SKM-1 (cell line): ENCODE measurements at regions not wholly inside any gene's neighbourhood (a gene's known extent, or its start where the extent isn't known, plus 50 kb on each side); places are given as distances from the start of the nearest gene placed in this dataset.
"Not testable (repeated sequence)": the region's sequence is repeated elsewhere in the genome, so short reads cannot be mapped to it uniquely, and the experiment has no call there.

Experiments
- DNase-seq: peaks from one replicate; lab custom pipeline; 2025; ENCODE audit not compliant: unreplicated experiment; lab: John Stamatoyannopoulos, UW

- DNase-seq = no peak
Observed at GRCh38 chr5:33203931-33204330, 236.8 kb upstream of the TARS1 start.

DNA sequence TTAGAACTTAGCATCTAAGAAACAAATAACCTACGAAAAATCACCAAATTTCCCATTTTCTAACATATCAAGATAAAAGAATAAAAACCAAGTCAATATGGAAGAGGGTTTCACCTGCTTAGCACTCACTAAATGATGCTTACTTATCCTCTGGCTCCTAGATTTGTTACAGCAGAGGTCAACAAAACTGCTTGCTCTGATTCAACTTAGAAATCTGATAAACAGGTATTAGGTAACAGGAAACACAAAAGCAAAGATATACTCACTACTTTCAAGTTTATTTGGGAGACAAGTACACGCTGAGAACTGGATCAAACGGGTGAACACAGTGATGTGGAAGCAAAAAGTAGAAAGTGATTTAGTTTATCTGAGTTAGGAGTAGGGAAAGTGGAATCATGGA is 235.7 kb upstream of the TARS1 start:
- no peak for DNase-seq

GRCh38 chr5:33205727-33206410 is 234.9 kb upstream of the TARS1 start:
- DNase-seq = no peak

GRCh38 chr5:33206962-33207506 is 233.7 kb upstream of the TARS1 start:
- no peak for DNase-seq

DNA sequence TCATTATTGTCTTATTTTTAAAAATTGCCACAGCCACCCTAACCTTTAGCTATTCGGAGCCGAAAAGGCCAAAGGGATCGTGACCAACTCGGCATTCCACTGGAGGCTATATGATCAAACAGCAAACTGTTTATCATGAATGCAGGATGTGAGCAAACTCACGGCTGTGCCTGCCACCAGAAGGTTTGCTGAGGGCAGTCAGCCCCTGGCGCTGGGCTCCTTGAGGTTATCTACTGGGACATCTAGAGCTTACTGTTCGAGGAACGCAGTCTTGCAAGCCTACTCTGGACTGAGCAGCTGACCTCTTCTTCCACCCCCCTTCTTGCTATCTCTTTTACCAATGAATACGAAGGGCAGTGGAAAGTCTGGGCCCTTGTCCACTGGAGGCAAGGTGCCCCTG is 231.5 kb upstream of the TARS1 start:
- DNase-seq = no peak

DNA sequence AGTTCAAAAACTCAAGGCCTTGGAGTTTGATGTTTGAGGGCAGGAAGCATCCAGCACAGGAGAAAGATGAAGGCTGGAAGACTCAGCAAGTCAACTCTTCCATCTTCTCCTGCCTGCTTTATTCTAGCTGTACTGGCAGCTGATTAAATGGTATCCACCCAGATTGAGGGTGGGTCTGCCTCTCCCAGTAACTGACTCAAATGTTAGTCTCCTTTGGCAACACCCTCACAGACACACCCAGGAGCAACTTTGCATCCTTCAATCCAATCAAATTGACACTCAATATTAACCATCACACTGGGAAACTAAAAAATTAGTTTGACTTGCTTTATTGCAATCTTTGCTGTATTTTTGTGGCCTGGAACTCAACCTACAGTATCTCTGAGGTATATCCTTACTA is 230.5 kb upstream of the TARS1 start:
- DNase-seq = not testable (repeated sequence)

DNA sequence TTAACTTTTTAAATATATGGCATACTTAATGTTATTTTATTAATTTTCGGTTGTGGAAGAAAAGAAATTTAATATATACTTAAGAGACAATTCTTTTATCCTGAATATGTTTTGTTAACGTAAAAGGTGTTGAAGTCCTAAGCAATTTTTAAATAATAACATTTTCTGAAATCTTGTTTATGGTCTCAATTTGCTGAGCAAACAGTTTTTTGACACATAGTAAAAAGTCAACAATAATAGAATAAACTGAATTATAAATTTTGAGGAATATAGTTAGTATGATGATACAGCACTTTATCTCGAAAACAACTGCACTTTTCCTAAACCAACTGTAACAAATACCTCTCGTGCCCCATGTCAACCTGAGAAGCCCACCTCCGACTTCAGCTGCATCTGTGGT is 229.8 kb upstream of the TARS1 start:
- DNase-seq = no peak

DNA sequence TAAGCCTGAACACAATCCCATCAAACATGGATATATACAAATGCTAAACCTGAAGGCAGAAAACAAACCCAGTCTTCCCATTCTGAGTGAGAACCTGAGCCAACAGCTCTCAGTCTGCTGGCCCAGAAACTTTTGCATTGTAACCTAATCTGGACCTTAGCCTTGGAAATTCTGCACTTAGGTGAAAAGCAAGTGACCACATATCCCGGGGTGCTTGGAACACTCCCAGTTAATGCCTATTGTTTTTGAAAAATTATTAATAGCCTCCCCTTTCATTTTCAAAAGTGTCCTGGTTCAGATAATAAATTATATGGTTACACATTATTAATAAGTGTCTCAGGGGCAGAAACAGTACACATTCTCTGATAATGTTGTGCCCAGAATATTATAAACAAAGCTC is 228.3 kb upstream of the TARS1 start:
- no peak for DNase-seq

- no peak for DNase-seq
Observed at GRCh38 chr5:33212900-33213299, 227.9 kb upstream of the TARS1 start.

- no peak for DNase-seq
Observed at GRCh38 chr5:33223563-33224284, 217.0 kb upstream of the TARS1 start.

DNA sequence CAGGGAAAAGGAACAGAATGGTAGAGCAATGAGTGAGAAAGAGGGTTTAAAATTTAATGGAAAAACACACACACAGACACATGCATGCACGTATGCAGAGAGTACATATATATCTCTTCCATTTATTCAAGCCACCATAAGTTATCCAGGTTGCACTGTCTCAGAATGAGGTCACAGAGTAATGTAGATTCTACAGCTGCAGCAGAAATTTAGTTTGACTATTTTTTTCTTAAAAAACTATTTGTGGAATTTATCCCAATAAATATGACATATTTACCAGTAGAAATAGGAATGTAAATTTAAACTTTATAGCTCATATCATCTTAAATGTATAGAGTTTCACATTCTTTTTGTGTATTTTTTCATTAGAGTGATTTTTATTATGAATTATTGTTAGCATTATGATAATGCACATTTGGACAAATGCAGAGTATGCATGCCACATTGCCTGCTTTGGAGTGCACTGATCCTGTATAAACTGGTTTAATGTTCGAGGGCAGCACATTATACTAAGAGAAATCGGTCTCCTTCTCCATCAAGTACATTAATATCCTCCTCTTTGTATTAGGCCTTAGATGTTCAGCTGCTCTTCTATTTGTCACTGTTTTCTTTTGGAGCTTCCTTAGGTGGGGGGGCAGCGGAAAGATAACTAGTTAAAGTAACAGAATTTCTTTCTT is 216.3 kb upstream of the TARS1 start:
- DNase-seq = no peak

DNA sequence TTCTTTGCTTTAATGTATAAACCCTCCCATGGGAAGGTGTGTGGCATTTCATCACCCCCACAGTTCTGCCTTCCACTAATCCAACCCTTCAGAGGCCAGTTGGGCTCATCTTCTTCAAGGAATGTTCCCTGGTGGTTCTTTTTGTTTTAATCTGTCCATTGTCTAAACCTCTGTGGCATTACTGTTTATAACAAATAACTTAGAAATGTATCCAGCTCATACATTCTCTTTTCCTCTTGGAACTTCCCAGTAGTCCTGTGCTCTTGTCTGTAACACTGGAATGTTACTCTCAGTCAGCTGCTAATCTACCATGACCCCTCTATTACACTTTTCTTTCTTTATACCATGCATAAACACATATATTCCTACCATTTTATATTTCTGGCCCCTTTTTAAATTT is 213.5 kb upstream of the TARS1 start:
- no peak for DNase-seq

GRCh38 chr5:33227746-33228145 is 213.0 kb upstream of the TARS1 start:
- DNase-seq = no peak

- no peak for DNase-seq
Observed at GRCh38 chr5:33228149-33228548, 212.6 kb upstream of the TARS1 start.

- no peak for DNase-seq
Observed at GRCh38 chr5:33229216-33229615, 211.5 kb upstream of the TARS1 start.

DNA sequence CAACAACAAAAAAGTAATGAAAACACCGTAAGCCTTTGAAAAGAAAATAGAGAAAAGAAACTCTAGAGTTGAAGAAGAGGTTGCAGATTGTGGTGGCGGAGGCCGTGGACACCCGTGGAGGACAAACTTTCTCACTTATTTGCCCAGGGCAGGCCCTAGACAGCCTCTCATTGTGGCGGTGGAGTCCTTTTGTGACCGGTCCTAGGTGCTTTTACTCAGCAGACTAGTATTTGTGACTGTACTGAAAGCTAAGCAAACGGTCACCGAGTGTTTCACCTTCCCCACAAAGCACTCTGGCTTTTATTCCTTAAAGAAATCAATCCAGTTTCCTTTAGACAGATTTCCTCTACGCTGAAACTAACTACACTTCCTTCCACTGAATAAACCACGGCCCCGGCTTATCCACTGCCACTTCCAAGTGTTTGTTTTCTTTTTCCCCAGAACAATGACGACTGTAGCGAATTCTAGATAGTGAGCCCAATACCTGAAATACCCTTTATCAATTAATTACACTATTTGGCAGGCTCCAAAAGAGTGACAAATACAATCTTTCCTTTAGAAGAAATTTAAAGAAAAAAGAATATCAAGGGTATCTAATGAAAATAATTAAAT is 210.2 kb upstream of the TARS1 start:
- DNase-seq = no peak

DNA sequence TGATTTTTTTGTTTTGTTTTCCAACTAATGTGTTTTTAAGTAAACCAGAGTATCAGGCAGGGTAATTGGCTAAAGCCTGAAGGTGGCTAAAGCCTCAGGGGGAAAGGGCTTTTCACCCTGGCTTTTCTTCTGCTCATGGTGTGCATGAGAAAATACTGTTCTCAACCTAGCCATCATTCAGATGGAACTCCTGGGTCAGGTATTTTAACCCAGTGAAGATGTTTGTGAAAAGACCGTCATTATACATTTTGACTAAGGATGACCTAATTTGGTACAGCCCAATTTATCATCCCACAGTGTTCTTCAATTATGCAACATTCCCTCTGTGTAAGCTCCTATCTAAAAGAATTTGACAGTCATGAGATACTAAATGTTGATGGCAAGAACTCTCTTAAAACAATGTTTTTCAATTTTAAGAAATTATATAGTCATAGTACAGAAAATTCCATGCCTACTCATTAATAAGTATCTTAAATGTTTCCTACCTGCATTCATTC is 209.5 kb upstream of the TARS1 start:
- no peak for DNase-seq

DNA sequence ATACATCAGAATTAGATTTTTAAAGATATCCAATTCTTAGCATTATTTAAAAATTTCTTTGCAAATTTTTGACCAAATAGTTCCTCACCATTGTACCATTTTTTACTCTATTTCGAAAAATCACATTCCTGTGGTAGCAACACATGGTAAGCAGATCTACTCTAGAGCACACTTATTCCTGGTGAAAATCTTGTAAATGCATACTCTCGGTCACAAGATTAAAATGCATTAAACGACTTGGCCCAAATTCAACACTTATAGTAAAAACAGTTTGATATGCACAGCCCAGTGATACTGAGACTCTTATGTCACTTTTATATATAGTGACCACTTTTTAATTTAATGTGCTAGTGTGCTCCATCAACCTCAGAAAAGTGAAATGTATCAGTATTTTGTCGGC is 208.8 kb upstream of the TARS1 start:
- DNase-seq = no peak

- DNase-seq = no peak
Observed at GRCh38 chr5:33232731-33233505, 207.8 kb upstream of the TARS1 start.

GRCh38 chr5:33235304-33235703 is 205.5 kb upstream of the TARS1 start:
- DNase-seq = no peak

- no peak for DNase-seq
Observed at GRCh38 chr5:33235824-33236223, 204.9 kb upstream of the TARS1 start.
